Right lobe of liver (tissue), 6 donors: ENCODE measurements at regions not wholly inside any gene's neighbourhood (a gene's known extent, or its start where the extent isn't known, plus 50 kb on each side); places are given as distances from the start of the nearest gene placed in this dataset.
"Not testable (repeated sequence)": the region's sequence is repeated elsewhere in the genome, so short reads cannot be mapped to it uniquely, and the experiment has no call there.

Experiments
- ATAC-seq, 4 donors: fragments of 200-7000 bp; cut with Tn5 transposase; one replicate each; pipeline ENCODE4 v1.9.1; 2020; ENCODE audit warnings: mild to moderate bottlenecking in 4 of 4, moderate library complexity in 4 of 4
- DNase-seq, 3 donors: peaks; one replicate each; pipeline ENCODE4 v3.0.0-alpha.2; 2020
- H3K27ac ChIP-seq, 3 donors: fragments of 200-600 bp; one replicate each; pipeline ENCODE4 v1.8.0; 2022
- H3K27me3 ChIP-seq, 2 donors: fragments of 200-600 bp; one replicate each; pipeline ENCODE4 v1.8.0; 2022
- H3K36me3 ChIP-seq, 4 donors: fragments of 200-600 bp; sonication (generic) in 1 of 4; one replicate each; pipeline versions ENCODE4 v1.5.1 to v1.8.0; 2017 to 2022; ENCODE audit warnings: control low read depth in 1 of 4
- H3K4me1 ChIP-seq, 4 donors: fragments of 200-600 bp; sonication (generic) in 1 of 4; one replicate each; pipeline versions ENCODE4 v1.5.1 to v1.8.0; 2017 to 2022; ENCODE audit warnings: control low read depth in 1 of 4
- H3K4me3 ChIP-seq, 3 donors: fragments of 200-600 bp; one replicate each; pipeline ENCODE4 v1.8.0; 2022
- H3K9me3 ChIP-seq, 4 donors: fragments of 200-600 bp; sonication (generic) in 1 of 4; one replicate each; pipeline versions ENCODE4 v1.5.1 to v1.8.0; 2017 to 2022; ENCODE audit warnings: control low read depth in 1 of 4
- CTCF ChIP-seq, 4 donors: fragments of 200-600 bp in 3 of 4; fragments of 450-650 bp in 1 of 4; IDR thresholded peaks; one replicate each; pipeline versions ENCODE4 v1.5.1 to v1.8.0; 2016 to 2022; ENCODE audit warnings: antibody characterized with exemption in 4 of 4, mild to moderate bottlenecking in 2 of 4
- POLR2A ChIP-seq: fragments of 450-650 bp; IDR thresholded peaks from one replicate; pipeline ENCODE4 v1.6.1; 2017; ENCODE audit warnings: antibody characterized with exemption, mild to moderate bottlenecking
- WGBS: methylation state at CpG from one replicate; pipeline ENCODE4 v1.1.6; 2018; ENCODE audit warnings: low coverage, low lambda C conversion rate; ENCODE audit not compliant: insufficient coverage; ENCODE audit errors: missing lambda C conversion rate; 5-methylcytosine and 5-hydroxymethylcytosine counted together
- intact Hi-C, 2 donors: fragments of 100-400 bp; cut with DNase I; formaldehyde crosslinking; loops; one replicate each; pipeline versions ENCODE4 v1.11.2 to v1.14.1; 2022
- donor health status: DM: no; HTN: yes; CAD: no.
- donor health status: DM: no; HTN: no; CAD: no.
- donor health status: DM: no; HTN: no; CAD: no.
- donor health status: DM: no; HTN: yes; CAD: no.
- donor health status: DM: no; HTN: yes; CAD: no.

- intact Hi-C loops, result no loop called here
- no peak for ATAC-seq
Measured at GRCh38 chr6:167688123-167688522, 138.6 kb upstream of the AFDN start.

GRCh38 chr6:167689278-167689677, 137.4 kb upstream of the AFDN start:
- peaks cover 0 to 15% (median 8%) of the 10 kb centered on the region in 4 donors for H3K4me1 ChIP-seq
- DNase-seq (peak in 1 of 3 donors; percentile 32), ATAC-seq (no peak)
- no peaks in the 10 kb centered on the region for H3K9me3 ChIP-seq
- WGBS, result no CpG with 5 or more reads among the region's 5 CpGs
- no peaks in the 10 kb centered on the region for H3K27me3 ChIP-seq
- intact Hi-C loops, result no loop called here
- H3K4me3 ChIP-seq, result no peak overlapping the region
- TF ChIP-seq CTCF (IDR thresholded peaks at IDR 0.05) (no peak), POLR2A (no peak)
- peak overlapping the region; percentile 4 to 72 (median 20) for H3K27ac ChIP-seq
- no peaks in the 10 kb centered on the region for H3K36me3 ChIP-seq

More at GRCh38 chr6:167688123-167688522, 138.6 kb upstream of the AFDN start:
- Histone ChIP-seq H3K4me1 (peaks cover 0 to 27% (median 12%) of the 10 kb centered on the region in 4 donors), H3K9me3 (no peaks in the 10 kb centered on the region), H3K27ac (no peak overlapping the region), H3K36me3 (no peaks in the 10 kb centered on the region), H3K27me3 (no peaks in the 10 kb centered on the region), H3K4me3 (no peak overlapping the region)
- DNase-seq, result peak in 1 of 3 donors; percentile 13
- TF ChIP-seq CTCF (IDR thresholded peaks at IDR 0.05) (no peak), POLR2A (no peak)
- 100% methylated on average over 1 of the region's 6 CpGs for WGBS

- Histone ChIP-seq H3K4me1 (peaks cover 0 to 11% (median 5%) of the 10 kb centered on the region in 4 donors), H3K27ac (peak overlapping the region in 2 of 3 donors; percentile 32 to 72), H3K27me3 (no peaks in the 10 kb centered on the region), H3K4me3 (no peak overlapping the region), H3K36me3 (no peaks in the 10 kb centered on the region), H3K9me3 (no peaks in the 10 kb centered on the region)
- DNase-seq, result peak in 1 of 3 donors; percentile 73
- no peak for TF ChIP-seq POLR2A
- no peak for TF ChIP-seq CTCF (IDR thresholded peaks at IDR 0.05)
- intact Hi-C loops, result no loop called here
- WGBS, result 27% methylated on average over 3 of the region's 6 CpGs
- ATAC-seq, result peak; percentile 77 to 92 (median 83)
Measured at GRCh38 chr6:167689751-167690150, 137.0 kb upstream of the AFDN start.

- H3K9me3 ChIP-seq, H3K27me3 ChIP-seq, H3K4me3 ChIP-seq, H3K4me1 ChIP-seq, H3K36me3 ChIP-seq, intact Hi-C loops, DNase-seq: not testable (repeated sequence)
- peak in 2 of 4 donors; percentile 26 to 30 for ATAC-seq
- peak overlapping the region in 2 of 3 donors; percentile 32 to 72 for H3K27ac ChIP-seq
- WGBS, result 79% methylated on average over 8 of the region's 14 CpGs
Measured at GRCh38 chr6:167690167-167690922, 136.4 kb upstream of the AFDN start.

- no peak for TF ChIP-seq POLR2A
- TF ChIP-seq CTCF (IDR thresholded peaks at IDR 0.05), result no peak
- intact Hi-C loops, result no loop called here
- peaks cover 0 to 9% (median 4%) of the 10 kb centered on the region in 4 donors for H3K4me1 ChIP-seq
- no peaks in the 10 kb centered on the region for H3K9me3 ChIP-seq
- no peak for DNase-seq
- H3K36me3 ChIP-seq, result no peaks in the 10 kb centered on the region
- no peak for ATAC-seq
- H3K27me3 ChIP-seq, result no peaks in the 10 kb centered on the region
- no peak overlapping the region for H3K27ac ChIP-seq
- WGBS, result 90% methylated on average over 6 of the region's 6 CpGs
- no peak overlapping the region for H3K4me3 ChIP-seq
Measured at GRCh38 chr6:167690931-167691330, 135.8 kb upstream of the AFDN start.
